ENCODE measurements at regions not wholly inside any gene's neighbourhood (a gene's known extent, or its start where the extent isn't known, plus 50 kb on each side); places are given as distances from the start of the nearest gene placed in this dataset.

DNA sequence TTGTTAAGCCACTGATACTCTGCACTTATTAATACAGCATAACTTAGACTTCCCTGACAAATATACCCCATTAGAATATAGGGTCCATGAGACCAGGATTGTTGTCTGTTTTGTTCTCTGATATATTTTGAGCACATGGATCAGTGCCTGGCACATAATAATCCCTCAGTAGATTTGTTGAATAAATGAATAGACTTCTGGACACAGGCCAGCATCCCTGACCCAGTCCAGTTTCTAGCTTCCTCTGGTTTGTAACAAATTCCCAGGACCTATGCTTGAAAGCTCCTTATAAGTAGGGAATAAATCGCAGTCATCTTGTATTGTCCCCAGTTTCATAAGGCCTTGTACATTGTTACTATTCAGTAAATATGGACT, 58.2 kb upstream of the GADD45A start:
- H3K4me3 Mint-ChIP-seq: no peak overlapping the region
- Histone ChIP-seq H3K36me3 (replicated peaks in 1 of 2; ENCODE audit: control extremely low read depth in 1 of 2, control insufficient read depth in 1 of 2, extremely low read depth in 1 of 2, insufficient read depth in 2 of 2, low read length in 1 of 2) (no peaks in the 10 kb centered on the region), H3K4me3 (ENCODE audit: control extremely low read depth in 1 of 5, extremely low read depth in 1 of 5, insufficient read depth in 1 of 5, low read depth in 2 of 5, low read length in 4 of 5) (no peak overlapping the region), H3K79me2 (ENCODE audit: control insufficient read depth, insufficient read depth, low read length) (no peaks in the 10 kb centered on the region), H3K4me2 (replicated peaks; ENCODE audit: low read depth, low read length, poor library complexity, severe bottlenecking) (no peak overlapping the region), H3K9ac (ENCODE audit: low read length) (no peak overlapping the region), H3K27ac (ENCODE audit: low read length in 2 of 2) (no peak overlapping the region), H4K20me1 (ENCODE audit: control insufficient read depth, insufficient read depth, low read length, poor library complexity, severe bottlenecking) (no peaks in the 10 kb centered on the region), H3K4me1 (ENCODE audit: control insufficient read depth in 2 of 2, insufficient read depth in 2 of 2, low read length in 2 of 2) (no peaks in the 10 kb centered on the region), H3K9me3 (ENCODE audit: control extremely low read depth in 1 of 3, control insufficient read depth in 2 of 3, insufficient read depth in 1 of 3, low read length in 2 of 3) (no peaks in the 10 kb centered on the region), H3K27me3 (replicated peaks in 1 of 4; ENCODE audit: control extremely low read depth in 1 of 4, control insufficient read depth in 3 of 4, insufficient read depth in 4 of 4, low read length in 3 of 4) (no peaks in the 10 kb centered on the region), H2AFZ (ENCODE audit: insufficient read depth, low read depth, low read length, poor library complexity, severe bottlenecking) (no peak overlapping the region)
- no CpG with 5 or more reads among the region's 1 CpG for WGBS (ENCODE audit: insufficient coverage)
- H3K27ac Mint-ChIP-seq: no peak overlapping the region
- no peak for TF ChIP-seq EZH2 (IDR thresholded peaks at IDR 0.05; ENCODE audit: borderline replicate concordance, insufficient read depth, low read depth, low read length, poor library complexity, severe bottlenecking)
- TF ChIP-seq, protein P1, sequence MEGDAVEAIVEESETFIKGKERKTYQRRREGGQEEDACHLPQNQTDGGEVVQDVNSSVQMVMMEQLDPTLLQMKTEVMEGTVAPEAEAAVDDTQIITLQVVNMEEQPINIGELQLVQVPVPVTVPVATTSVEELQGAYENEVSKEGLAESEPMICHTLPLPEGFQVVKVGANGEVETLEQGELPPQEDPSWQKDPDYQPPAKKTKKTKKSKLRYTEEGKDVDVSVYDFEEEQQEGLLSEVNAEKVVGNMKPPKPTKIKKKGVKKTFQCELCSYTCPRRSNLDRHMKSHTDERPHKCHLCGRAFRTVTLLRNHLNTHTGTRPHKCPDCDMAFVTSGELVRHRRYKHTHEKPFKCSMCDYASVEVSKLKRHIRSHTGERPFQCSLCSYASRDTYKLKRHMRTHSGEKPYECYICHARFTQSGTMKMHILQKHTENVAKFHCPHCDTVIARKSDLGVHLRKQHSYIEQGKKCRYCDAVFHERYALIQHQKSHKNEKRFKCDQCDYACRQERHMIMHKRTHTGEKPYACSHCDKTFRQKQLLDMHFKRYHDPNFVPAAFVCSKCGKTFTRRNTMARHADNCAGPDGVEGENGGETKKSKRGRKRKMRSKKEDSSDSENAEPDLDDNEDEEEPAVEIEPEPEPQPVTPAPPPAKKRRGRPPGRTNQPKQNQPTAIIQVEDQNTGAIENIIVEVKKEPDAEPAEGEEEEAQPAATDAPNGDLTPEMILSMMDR (IDR thresholded peaks at IDR 0.05): no peak
- H3K9me3 Mint-ChIP-seq (ENCODE audit: insufficient read depth): peaks cover 2% of the 10 kb centered on the region
- POLR2A ChIA-PET: no interaction called here
- H3K4me1 Mint-ChIP-seq: no peaks in the 10 kb centered on the region
- intact Hi-C loops (cut with micrococcal nuclease): no loop called here
- no peak for DNase-seq
- peaks cover 24% of the 10 kb centered on the region for H3K27me3 Mint-ChIP-seq
- CTCF ChIA-PET: no interaction called here
- ATAC-seq (ENCODE audit: low read depth): no peak

DNA sequence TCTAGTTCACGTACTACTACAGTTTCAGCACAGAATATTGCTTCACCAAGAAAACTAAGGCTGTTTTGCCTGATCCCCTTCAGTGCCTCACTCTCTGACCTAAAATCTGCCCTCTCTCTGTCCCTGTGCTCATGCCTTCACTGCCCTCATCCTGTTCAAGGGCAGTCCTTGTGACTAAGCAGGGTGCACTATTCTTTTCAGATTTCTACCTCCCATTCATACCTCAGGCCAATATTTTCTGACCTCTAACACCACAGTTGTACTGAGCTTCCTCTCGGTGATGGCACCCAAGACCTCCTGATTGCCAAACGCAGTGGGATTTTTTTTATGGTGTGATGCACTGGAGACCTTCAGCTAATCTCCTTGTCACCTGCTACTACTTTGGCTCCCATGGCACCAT, 57.7 kb upstream of the GADD45A start:
- Histone ChIP-seq H3K36me3 (replicated peaks in 1 of 2; ENCODE audit: control extremely low read depth in 1 of 2, control insufficient read depth in 1 of 2, extremely low read depth in 1 of 2, insufficient read depth in 2 of 2, low read length in 1 of 2) (no peaks in the 10 kb centered on the region), H3K9me3 (ENCODE audit: control extremely low read depth in 1 of 3, control insufficient read depth in 2 of 3, insufficient read depth in 1 of 3, low read length in 2 of 3) (no peaks in the 10 kb centered on the region), H3K9ac (ENCODE audit: low read length) (no peak overlapping the region), H3K79me2 (ENCODE audit: control insufficient read depth, insufficient read depth, low read length) (no peaks in the 10 kb centered on the region), H3K27ac (ENCODE audit: low read length in 2 of 2) (no peak overlapping the region), H4K20me1 (ENCODE audit: control insufficient read depth, insufficient read depth, low read length, poor library complexity, severe bottlenecking) (no peaks in the 10 kb centered on the region), H3K4me3 (ENCODE audit: control extremely low read depth in 1 of 5, extremely low read depth in 1 of 5, insufficient read depth in 1 of 5, low read depth in 2 of 5, low read length in 4 of 5) (no peak overlapping the region), H2AFZ (ENCODE audit: insufficient read depth, low read depth, low read length, poor library complexity, severe bottlenecking) (no peak overlapping the region), H3K27me3 (replicated peaks in 1 of 4; ENCODE audit: control extremely low read depth in 1 of 4, control insufficient read depth in 3 of 4, insufficient read depth in 4 of 4, low read length in 3 of 4) (no peaks in the 10 kb centered on the region), H3K4me2 (replicated peaks; ENCODE audit: low read depth, low read length, poor library complexity, severe bottlenecking) (no peak overlapping the region), H3K4me1 (ENCODE audit: control insufficient read depth in 2 of 2, insufficient read depth in 2 of 2, low read length in 2 of 2) (no peaks in the 10 kb centered on the region)
- DNase-seq (no peak), ATAC-seq (ENCODE audit: low read depth) (no peak)
- Mint-ChIP-seq H3K27ac (no peak overlapping the region), H3K27me3 (peaks cover 24% of the 10 kb centered on the region), H3K4me3 (no peak overlapping the region), H3K4me1 (no peaks in the 10 kb centered on the region), H3K9me3 (ENCODE audit: insufficient read depth) (peaks cover 2% of the 10 kb centered on the region)
- intact Hi-C loops (cut with micrococcal nuclease): no loop called here
- 90% methylated on average over 1 of the region's 3 CpGs for WGBS (ENCODE audit: insufficient coverage)
- TF ChIP-seq, protein P1 (IDR thresholded peaks at IDR 0.05): no peak
- no peak for TF ChIP-seq EZH2 (IDR thresholded peaks at IDR 0.05; ENCODE audit: borderline replicate concordance, insufficient read depth, low read depth, low read length, poor library complexity, severe bottlenecking)
- POLR2A ChIA-PET: no interaction called here
- CTCF ChIA-PET: no interaction called here
